T-cell (primary cell): ENCODE measurements at regions not wholly inside any gene's neighbourhood (a gene's known extent, or its start where the extent isn't known, plus 50 kb on each side); places are given as distances from the start of the nearest gene placed in this dataset.

Experiments used
- ATAC-seq, 4 experiments: fragments of 200-7000 bp in 3 of 4; fragments of 150-1000 bp in 1 of 4; cut with Tn5 transposase; replicated peaks in 1 of 4; 1 replicate in 3 of 4; 2 replicates in 1 of 4; pipeline ENCODE4 v1.10.0; 2021; ENCODE audit warnings: moderate library complexity in 3 of 4, mild to moderate bottlenecking in 2 of 4, moderate number of reproducible peaks in 1 of 4
- CTCF ChIA-PET, 2 donors: fragments of 300-600 bp; sonication (Branson Sonifier 250); formaldehyde crosslinking; loops; one replicate each; lab custom pipeline; 2022; ENCODE audit warnings: antibody characterized with exemption in 2 of 2; lab: Charles Lee
- POLR2A ChIA-PET, 2 donors: fragments of 300-600 bp; sonication (Branson Sonifier 250); formaldehyde crosslinking; loops; one replicate each; lab custom pipeline; 2022; ENCODE audit warnings: antibody characterized with exemption in 2 of 2; lab: Charles Lee
- DNase-seq, 35 experiments: peaks; one replicate each; pipeline versions ENCODE4 v3.0.0 to v3.0.0-alpha.2; 2013 to 2023
- H3K27ac ChIP-seq: one replicate; pipeline ENCODE4 v1.5.1; 2013; ENCODE audit warnings: low read length
- H3K27me3 ChIP-seq, 2 experiments: replicated peaks in 1 of 2; 1 replicate in 1 of 2; 2 replicates in 1 of 2; pipeline versions ENCODE4 v1.6.1 to v1.7.0; 2013; ENCODE audit warnings: low read length in 1 of 2, mixed read lengths in 1 of 2; ENCODE audit not compliant: control insufficient read depth in 2 of 2, insufficient read depth in 2 of 2; ENCODE audit errors: extremely low read depth in 1 of 2
- H3K36me3 ChIP-seq, 2 donors: 1 replicate in 1 of 2; 2 replicates in 1 of 2; pipeline versions ENCODE4 v1.6.1 to v1.7.0; 2013; ENCODE audit warnings: low read length in 1 of 2; ENCODE audit not compliant: control insufficient read depth in 2 of 2, insufficient read depth in 1 of 2; ENCODE audit errors: extremely low read depth in 1 of 2
- H3K4me1 ChIP-seq, 2 experiments: 1 replicate in 1 of 2; 2 replicates in 1 of 2; pipeline versions ENCODE4 v1.6.1 to v1.7.0; 2013; ENCODE audit warnings: low read length in 2 of 2, mixed read lengths in 1 of 2; ENCODE audit not compliant: insufficient read depth in 2 of 2, control insufficient read depth in 1 of 2; ENCODE audit errors: extremely low read depth in 1 of 2
- H3K4me3 ChIP-seq, 2 donors: 1 replicate in 1 of 2; 2 replicates in 1 of 2; pipeline versions ENCODE4 v1.5.1 to v1.7.0; 2013; ENCODE audit warnings: mild to moderate bottlenecking in 2 of 2, low read length in 1 of 2, moderate library complexity in 1 of 2; ENCODE audit not compliant: control insufficient read depth in 1 of 2; ENCODE audit errors: extremely low read depth in 1 of 2
- H3K9me3 ChIP-seq: 2 replicates; pipeline ENCODE4 v1.7.0; 2013
- H3K27ac Mint-ChIP-seq, 2 donors: one replicate each; pipeline ENCODE4 v1.8.0; 2020 to 2021; ENCODE audit warnings: mild to moderate bottlenecking in 2 of 2, mixed read lengths in 2 of 2
- H3K27me3 Mint-ChIP-seq, 2 donors: one replicate each; pipeline ENCODE4 v1.8.0; 2021 to 2022; ENCODE audit warnings: mixed read lengths in 2 of 2
- H3K36me3 Mint-ChIP-seq: one replicate; pipeline ENCODE4 v1.8.0; 2021; ENCODE audit warnings: mixed read lengths
- H3K4me1 Mint-ChIP-seq, 3 donors: one replicate each; pipeline ENCODE4 v1.8.0; 2020 to 2022; ENCODE audit warnings: mixed read lengths in 3 of 3, mild to moderate bottlenecking in 1 of 3
- H3K4me3 Mint-ChIP-seq, 3 donors: one replicate each; pipeline ENCODE4 v1.8.0; 2020 to 2022; ENCODE audit warnings: mild to moderate bottlenecking in 3 of 3, mixed read lengths in 3 of 3, moderate library complexity in 3 of 3
- H3K9me3 Mint-ChIP-seq, 3 donors: one replicate each; pipeline ENCODE4 v1.8.0; 2020 to 2022; ENCODE audit warnings: mixed read lengths in 3 of 3
- WGBS: methylation state at CpG from one replicate; pipeline ENCODE4 v1.1.5; 2013; ENCODE audit warnings: missing lambda C conversion rate; ENCODE audit not compliant: insufficient coverage; 5-methylcytosine and 5-hydroxymethylcytosine counted together

- H3K4me1 Mint-ChIP-seq, result no peaks in the 10 kb centered on the region
- ATAC-seq, result no peak
- H3K27me3 Mint-ChIP-seq, result peaks cover 4% of the 10 kb centered on the region in 2 donors
- Histone ChIP-seq H3K27ac (no peak overlapping the region), H3K36me3 (no peaks in the 10 kb centered on the region), H3K4me1 (no peaks in the 10 kb centered on the region), H3K4me3 (no peak overlapping the region), H3K9me3 (no peaks in the 10 kb centered on the region), H3K27me3 (no peaks in the 10 kb centered on the region)
- POLR2A ChIA-PET, result no interaction called here
- no peaks in the 10 kb centered on the region for H3K9me3 Mint-ChIP-seq
- no peak for DNase-seq
- CTCF ChIA-PET, result no interaction called here
- H3K4me3 Mint-ChIP-seq, result no peak overlapping the region
- no peak overlapping the region for H3K27ac Mint-ChIP-seq
- no peaks in the 10 kb centered on the region for H3K36me3 Mint-ChIP-seq
Measured at GRCh38 chr1:78715181-78715661, 65.6 kb downstream of the IFI44 start.

- H3K27ac ChIP-seq, result no peak overlapping the region
- no peaks in the 10 kb centered on the region for H3K27me3 ChIP-seq
- no peak overlapping the region for H3K4me3 ChIP-seq
- H3K9me3 ChIP-seq, result no peaks in the 10 kb centered on the region
- ATAC-seq, result no peak
- DNase-seq, result no peak
- ChIA-PET CTCF (no interaction called here), POLR2A (no interaction called here)
- Mint-ChIP-seq H3K4me3 (no peak overlapping the region), H3K27ac (no peak overlapping the region), H3K4me1 (no peaks in the 10 kb centered on the region), H3K36me3 (no peaks in the 10 kb centered on the region), H3K9me3 (no peaks in the 10 kb centered on the region), H3K27me3 (peaks cover 4% of the 10 kb centered on the region in 2 donors)
- no peaks in the 10 kb centered on the region for H3K36me3 ChIP-seq
- H3K4me1 ChIP-seq, result no peaks in the 10 kb centered on the region
Measured at GRCh38 chr1:78716186-78716585, 66.6 kb downstream of the IFI44 start.

DNA sequence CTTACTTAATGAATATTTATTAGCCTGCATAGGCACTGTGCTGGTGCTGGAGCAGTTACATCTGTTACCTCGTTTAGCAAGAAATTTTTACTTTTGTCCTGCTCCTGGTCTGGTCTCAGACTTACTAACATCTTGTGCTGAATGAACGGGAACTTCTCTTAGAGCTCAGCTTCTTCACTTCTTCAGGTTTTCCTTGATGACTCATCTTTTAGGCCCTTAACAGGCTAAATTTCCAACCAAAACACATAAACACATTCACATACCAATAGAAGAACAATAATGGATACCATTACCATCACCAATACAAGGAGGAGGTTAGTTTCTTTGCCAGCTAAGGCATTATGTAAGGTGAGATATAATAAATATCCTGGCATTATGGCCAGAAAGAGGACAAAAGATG lies 68.9 kb downstream of the IFI44 start:
- no peaks in the 10 kb centered on the region for H3K36me3 Mint-ChIP-seq
- ChIA-PET CTCF (no interaction called here), POLR2A (no interaction called here)

GRCh38 chr1:78721136-78721535 lies 71.5 kb downstream of the IFI44 start:
- ChIA-PET POLR2A (no interaction called here), CTCF (no interaction called here)
- Histone ChIP-seq H3K9me3 (no peaks in the 10 kb centered on the region), H3K4me1 (no peaks in the 10 kb centered on the region), H3K27ac (no peak overlapping the region), H3K27me3 (no peaks in the 10 kb centered on the region), H3K4me3 (no peak overlapping the region), H3K36me3 (no peaks in the 10 kb centered on the region)
- H3K27me3 Mint-ChIP-seq, result peaks cover 4 to 8% of the 10 kb centered on the region in 2 donors
- no peaks in the 10 kb centered on the region for H3K4me1 Mint-ChIP-seq
- H3K4me3 Mint-ChIP-seq, result no peak overlapping the region
- ATAC-seq, result no peak
- no CpG with 5 or more reads among the region's 3 CpGs for WGBS
- H3K9me3 Mint-ChIP-seq, result no peaks in the 10 kb centered on the region
- no peak overlapping the region for H3K27ac Mint-ChIP-seq
- no peak for DNase-seq
- H3K36me3 Mint-ChIP-seq, result no peaks in the 10 kb centered on the region

More for the DNA sequence above, 68.9 kb downstream of the IFI44 start:
- H3K36me3 ChIP-seq, result no peaks in the 10 kb centered on the region
- H3K27me3 ChIP-seq, result no peaks in the 10 kb centered on the region
- H3K27ac ChIP-seq, result no peak overlapping the region
- no peaks in the 10 kb centered on the region for H3K9me3 ChIP-seq
- Mint-ChIP-seq H3K27ac (no peak overlapping the region), H3K4me3 (no peak overlapping the region), H3K27me3 (peaks cover 4 to 11% of the 10 kb centered on the region in 2 donors), H3K9me3 (no peaks in the 10 kb centered on the region), H3K4me1 (no peaks in the 10 kb centered on the region)
- WGBS, result 37% methylated on average over 2 of the region's 2 CpGs
- ATAC-seq, result no peak
- H3K4me1 ChIP-seq, result no peaks in the 10 kb centered on the region
- H3K4me3 ChIP-seq, result no peak overlapping the region
- no peak for DNase-seq

DNA sequence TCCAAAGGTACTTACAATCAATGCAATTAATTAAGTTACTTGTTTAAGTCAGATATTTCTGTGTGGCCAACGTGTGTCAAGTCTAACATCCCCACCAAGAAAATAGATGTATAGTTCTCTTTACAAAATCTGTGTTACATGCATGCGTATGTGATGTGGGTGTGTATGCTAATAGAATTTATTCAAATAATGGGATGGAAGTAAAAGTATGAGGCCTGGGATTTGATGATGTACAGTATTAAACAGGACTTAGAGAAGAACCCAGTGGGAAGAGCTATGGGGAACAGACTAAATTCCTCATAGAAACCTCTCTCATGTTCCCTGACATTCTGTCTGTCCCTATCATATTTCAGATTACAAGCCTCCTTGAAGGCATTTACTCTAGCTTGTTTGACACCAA lies 72.5 kb downstream of the IFI44 start:
- peaks cover 4 to 8% of the 10 kb centered on the region in 2 donors for H3K27me3 Mint-ChIP-seq
- WGBS, result no CpG with 5 or more reads among the region's 2 CpGs
- ATAC-seq (no peak), DNase-seq (no peak)
- no peak overlapping the region for H3K27ac Mint-ChIP-seq
- Histone ChIP-seq H3K27ac (no peak overlapping the region), H3K27me3 (no peaks in the 10 kb centered on the region), H3K4me3 (no peak overlapping the region), H3K4me1 (no peaks in the 10 kb centered on the region), H3K9me3 (no peaks in the 10 kb centered on the region), H3K36me3 (no peaks in the 10 kb centered on the region)
- no peaks in the 10 kb centered on the region for H3K4me1 Mint-ChIP-seq
- ChIA-PET CTCF (interaction anchor here in 1 of 2 donors (1.2 kb wide), 1 partner anchor 9 kb away, joined by 3 read pairs; no protein-coding TSS in a partner anchor), POLR2A (no interaction called here)
- no peaks in the 10 kb centered on the region for H3K36me3 Mint-ChIP-seq
- no peak overlapping the region for H3K4me3 Mint-ChIP-seq
- H3K9me3 Mint-ChIP-seq, result no peaks in the 10 kb centered on the region

- no peak overlapping the region for H3K27ac Mint-ChIP-seq
- ATAC-seq (no peak), DNase-seq (no peak)
- no peaks in the 10 kb centered on the region for H3K9me3 Mint-ChIP-seq
- Histone ChIP-seq H3K4me1 (no peaks in the 10 kb centered on the region), H3K9me3 (no peaks in the 10 kb centered on the region), H3K36me3 (no peaks in the 10 kb centered on the region), H3K27me3 (no peaks in the 10 kb centered on the region), H3K4me3 (no peak overlapping the region), H3K27ac (no peak overlapping the region)
- peaks cover 4 to 8% of the 10 kb centered on the region in 2 donors for H3K27me3 Mint-ChIP-seq
- POLR2A ChIA-PET, result no interaction called here
- no peaks in the 10 kb centered on the region for H3K4me1 Mint-ChIP-seq
- WGBS, result no CpG with 5 or more reads among the region's 1 CpG
- H3K4me3 Mint-ChIP-seq, result no peak overlapping the region
- H3K36me3 Mint-ChIP-seq, result no peaks in the 10 kb centered on the region
- CTCF ChIA-PET, result interaction anchor here in 1 of 2 donors (1.2 kb wide), 1 partner anchor 9 kb away, joined by 3 read pairs; no protein-coding TSS in a partner anchor
Measured at GRCh38 chr1:78722521-78722920, 72.9 kb downstream of the IFI44 start.

DNA sequence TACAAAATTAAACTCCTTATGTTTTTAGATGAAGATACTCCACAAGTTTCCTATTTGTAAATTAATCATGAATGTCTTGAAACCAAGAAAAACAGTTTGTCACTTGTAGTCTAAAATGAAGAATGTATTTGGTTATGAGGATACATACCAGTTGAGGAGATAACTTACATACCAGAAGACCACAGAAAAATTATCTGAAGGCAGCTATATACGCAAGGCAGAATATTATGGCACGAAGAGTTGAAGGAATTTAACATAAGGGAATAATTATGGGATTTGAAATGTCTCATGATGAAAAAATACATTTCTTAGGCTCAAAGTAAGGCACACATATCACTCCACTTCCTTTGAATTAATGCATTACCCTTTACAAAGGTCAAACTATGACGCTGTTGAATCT lies 73.3 kb downstream of the IFI44 start:
- Mint-ChIP-seq H3K36me3 (no peaks in the 10 kb centered on the region), H3K27ac (no peak overlapping the region), H3K27me3 (peaks cover 0 to 8% of the 10 kb centered on the region in 2 donors), H3K4me3 (no peak overlapping the region), H3K9me3 (no peaks in the 10 kb centered on the region), H3K4me1 (no peaks in the 10 kb centered on the region)
- WGBS, result no CpG with 5 or more reads among the region's 3 CpGs
- DNase-seq (no peak), ATAC-seq (no peak)
- Histone ChIP-seq H3K36me3 (no peaks in the 10 kb centered on the region), H3K27me3 (no peaks in the 10 kb centered on the region), H3K4me3 (no peak overlapping the region), H3K9me3 (no peaks in the 10 kb centered on the region), H3K4me1 (no peaks in the 10 kb centered on the region), H3K27ac (no peak overlapping the region)
- CTCF ChIA-PET, result no interaction called here
- POLR2A ChIA-PET, result no interaction called here
